Keratinocyte (primary cell): ENCODE measurements at regions not wholly inside any gene's neighbourhood (a gene's known extent, or its start where the extent isn't known, plus 50 kb on each side); places are given as distances from the start of the nearest gene placed in this dataset.

Experiments
- DNase-seq: peaks from one replicate; pipeline ENCODE4 v3.0.0-alpha.2; 2011; ENCODE audit warnings: low read depth, missing footprints, low spot score
- FAIRE-seq: peaks from 2 replicates; lab custom pipeline; 2011; peaks lifted over from hg19 to GRCh38; lab: Jason Lieb, UNC
- H2AFZ ChIP-seq: 2 replicates; pipeline ENCODE4 v1.6.0; 2012; ENCODE audit warnings: low read length, control low read depth, inconsistent platforms; ENCODE audit not compliant: control insufficient read depth
- H3K27ac ChIP-seq: 2 replicates; pipeline ENCODE4 v1.5.1; 2011; ENCODE audit warnings: low read length; ENCODE audit not compliant: control insufficient read depth, insufficient read depth
- H3K27me3 ChIP-seq: 3 replicates; pipeline ENCODE4 v1.6.0; 2011; ENCODE audit warnings: low read length; ENCODE audit not compliant: control insufficient read depth, insufficient read depth; ENCODE audit errors: extremely low read depth
- H3K36me3 ChIP-seq, 2 experiments: 2 replicates in 1 of 2; 3 replicates in 1 of 2; pipeline ENCODE4 v1.5.1; 2011; ENCODE audit warnings: low read length in 2 of 2, mild to moderate bottlenecking in 1 of 2; ENCODE audit not compliant: control insufficient read depth in 2 of 2, insufficient read depth in 2 of 2; ENCODE audit errors: extremely low read depth in 1 of 2
- H3K4me1 ChIP-seq: 3 replicates; pipeline ENCODE4 v1.5.1; 2011; ENCODE audit warnings: low read length; ENCODE audit not compliant: control insufficient read depth, insufficient read depth; ENCODE audit errors: extremely low read depth
- H3K4me2 ChIP-seq: 3 replicates; pipeline ENCODE4 v1.6.0; 2011; ENCODE audit warnings: low read depth, low read length; ENCODE audit not compliant: control insufficient read depth, insufficient read depth; ENCODE audit errors: extremely low read depth
- H3K4me3 ChIP-seq, 3 experiments: fragments of 200-600 bp in 1 of 3; sonication (generic) in 1 of 3; 2 replicates in 2 of 3; 3 replicates in 1 of 3; pipeline ENCODE4 v1.5.1; 2011 to 2016; ENCODE audit warnings: low read length in 3 of 3, mild to moderate bottlenecking in 3 of 3, control low read depth in 2 of 3, inconsistent platforms in 1 of 3, low read depth in 1 of 3, mixed read lengths in 1 of 3, mixed run types in 1 of 3, moderate library complexity in 1 of 3; ENCODE audit not compliant: control insufficient read depth in 2 of 3, insufficient read depth in 2 of 3; ENCODE audit errors: extremely low read depth in 1 of 3
- H3K79me2 ChIP-seq: 2 replicates; pipeline ENCODE4 v1.6.0; 2012; ENCODE audit warnings: low read length; ENCODE audit not compliant: control insufficient read depth, insufficient read depth
- H3K9ac ChIP-seq: 3 replicates; pipeline ENCODE4 v1.6.0; 2011; ENCODE audit warnings: low read length; ENCODE audit not compliant: control insufficient read depth, insufficient read depth; ENCODE audit errors: extremely low read depth
- H3K9me1 ChIP-seq: 3 replicates; pipeline ENCODE4 v1.6.0; 2011; ENCODE audit warnings: low read length; ENCODE audit not compliant: control insufficient read depth, insufficient read depth; ENCODE audit errors: extremely low read depth
- H3K9me3 ChIP-seq: 2 replicates; pipeline ENCODE4 v1.5.1; 2012; ENCODE audit warnings: low read depth, low read length; ENCODE audit not compliant: control insufficient read depth
- H4K20me1 ChIP-seq: 3 replicates; pipeline ENCODE4 v1.6.0; 2011; ENCODE audit warnings: low read length; ENCODE audit not compliant: control insufficient read depth, insufficient read depth; ENCODE audit errors: extremely low read depth
- EZH2 ChIP-seq: IDR thresholded peaks from one replicate; pipeline ENCODE4 v1.6.1; 2012; ENCODE audit warnings: inconsistent platforms, mild to moderate bottlenecking, low read length, moderate library complexity
- dilution Hi-C: fragments of 300-500 bp; cut with MboI; formaldehyde crosslinking; loops from one replicate; pipeline ENCODE4 v1.7.0; 2020; ENCODE audit warnings: low sequenced_read_pairs; ENCODE audit not compliant: extremely low pct_ligation_motif_present
- TF ChIP-seq, protein P1 (sequence below), 3 experiments: IDR thresholded peaks in 1 of 3; conservative IDR thresholded peaks in 1 of 3; optimal IDR thresholded peaks in 1 of 3; 2 replicates in 2 of 3; 3 replicates in 1 of 3; pipeline versions ENCODE3 to v1.5.1; 2011; ENCODE audit warnings: low read length in 3 of 3, mild to moderate bottlenecking in 3 of 3, moderate library complexity in 2 of 3, control low read depth in 1 of 3, inconsistent platforms in 1 of 3; ENCODE audit not compliant: insufficient read depth in 2 of 3; ENCODE audit errors: extremely low read depth in 1 of 3

DNA sequence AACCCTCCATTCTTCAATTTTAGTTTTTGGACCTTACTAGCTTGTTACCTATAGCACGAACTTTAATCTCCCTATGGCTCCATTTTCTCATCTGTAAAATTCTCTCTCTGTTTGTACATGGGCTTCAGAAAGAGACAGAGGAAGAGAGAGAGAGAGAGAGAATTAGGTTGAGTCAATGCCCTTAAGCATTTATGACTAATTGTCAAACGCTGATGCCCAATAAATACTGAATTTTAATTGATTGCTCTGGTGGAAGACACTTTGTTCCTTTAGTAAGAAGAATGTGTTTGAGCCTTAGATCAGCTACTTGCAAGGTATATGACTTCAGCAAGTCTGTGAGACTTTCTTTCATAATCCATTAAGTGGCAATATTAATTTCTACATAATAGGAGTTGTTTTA, 743.1 kb upstream of the ADGRL4 start:
- FAIRE-seq (no peak), DNase-seq (no peak)
- no peak overlapping the region for H3K27ac ChIP-seq
- no peak overlapping the region for H2AFZ ChIP-seq
- dilution Hi-C loops, result no loop called here
- no peaks in the 10 kb centered on the region for H3K27me3 ChIP-seq
- no peaks in the 10 kb centered on the region for H3K36me3 ChIP-seq
- TF ChIP-seq, protein P1, sequence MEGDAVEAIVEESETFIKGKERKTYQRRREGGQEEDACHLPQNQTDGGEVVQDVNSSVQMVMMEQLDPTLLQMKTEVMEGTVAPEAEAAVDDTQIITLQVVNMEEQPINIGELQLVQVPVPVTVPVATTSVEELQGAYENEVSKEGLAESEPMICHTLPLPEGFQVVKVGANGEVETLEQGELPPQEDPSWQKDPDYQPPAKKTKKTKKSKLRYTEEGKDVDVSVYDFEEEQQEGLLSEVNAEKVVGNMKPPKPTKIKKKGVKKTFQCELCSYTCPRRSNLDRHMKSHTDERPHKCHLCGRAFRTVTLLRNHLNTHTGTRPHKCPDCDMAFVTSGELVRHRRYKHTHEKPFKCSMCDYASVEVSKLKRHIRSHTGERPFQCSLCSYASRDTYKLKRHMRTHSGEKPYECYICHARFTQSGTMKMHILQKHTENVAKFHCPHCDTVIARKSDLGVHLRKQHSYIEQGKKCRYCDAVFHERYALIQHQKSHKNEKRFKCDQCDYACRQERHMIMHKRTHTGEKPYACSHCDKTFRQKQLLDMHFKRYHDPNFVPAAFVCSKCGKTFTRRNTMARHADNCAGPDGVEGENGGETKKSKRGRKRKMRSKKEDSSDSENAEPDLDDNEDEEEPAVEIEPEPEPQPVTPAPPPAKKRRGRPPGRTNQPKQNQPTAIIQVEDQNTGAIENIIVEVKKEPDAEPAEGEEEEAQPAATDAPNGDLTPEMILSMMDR (optimal IDR thresholded peaks at IDR 0.05 in 1 of 3, IDR thresholded peaks at IDR 0.05 in 1 of 3, conservative IDR thresholded peaks at IDR 0.05 in 1 of 3; ENCODE audit: extremely low read depth in 1 of 3, insufficient read depth in 2 of 3, low read length in 3 of 3), result no peak
- TF ChIP-seq EZH2, result no peak
- H4K20me1 ChIP-seq, result no peaks in the 10 kb centered on the region
- no peak overlapping the region for H3K9ac ChIP-seq
- H3K79me2 ChIP-seq, result no peaks in the 10 kb centered on the region
- H3K9me1 ChIP-seq, result no peaks in the 10 kb centered on the region
- no peaks in the 10 kb centered on the region for H3K9me3 ChIP-seq
- H3K4me2 ChIP-seq, result no peak overlapping the region
- no peak overlapping the region for H3K4me3 ChIP-seq
- H3K4me1 ChIP-seq, result no peaks in the 10 kb centered on the region

DNA sequence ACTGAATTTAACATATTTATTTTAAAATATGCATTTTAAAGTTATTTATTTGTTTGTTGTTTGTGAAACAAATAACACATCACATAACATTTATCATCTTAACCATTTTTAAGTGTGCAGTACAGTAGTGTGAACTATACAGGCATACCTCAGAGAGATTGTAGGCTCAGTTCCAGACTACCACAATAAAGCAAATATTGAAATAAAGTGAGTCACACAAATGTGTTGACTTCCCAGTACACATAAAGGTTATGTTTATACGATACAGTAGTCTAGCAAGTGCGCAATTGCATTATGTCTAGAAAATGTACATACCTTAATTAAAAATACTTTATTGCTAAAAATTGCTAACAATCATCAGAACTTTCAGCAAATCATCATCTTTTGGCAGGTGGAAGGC, 739.4 kb upstream of the ADGRL4 start:
- Histone ChIP-seq H4K20me1 (no peaks in the 10 kb centered on the region), H2AFZ (no peak overlapping the region), H3K4me1 (no peaks in the 10 kb centered on the region), H3K27me3 (no peaks in the 10 kb centered on the region), H3K9me1 (no peaks in the 10 kb centered on the region), H3K9me3 (no peaks in the 10 kb centered on the region), H3K4me3 (no peak overlapping the region), H3K36me3 (no peaks in the 10 kb centered on the region), H3K79me2 (no peaks in the 10 kb centered on the region), H3K4me2 (no peak overlapping the region), H3K9ac (no peak overlapping the region), H3K27ac (no peak overlapping the region)
- dilution Hi-C loops, result no loop called here
- TF ChIP-seq, protein P1 (optimal IDR thresholded peaks at IDR 0.05 in 1 of 3, IDR thresholded peaks at IDR 0.05 in 1 of 3, conservative IDR thresholded peaks at IDR 0.05 in 1 of 3; ENCODE audit: extremely low read depth in 1 of 3, insufficient read depth in 2 of 3, low read length in 3 of 3), result no peak
- no peak for TF ChIP-seq EZH2
- FAIRE-seq, result no peak
- DNase-seq, result no peak
